PC-9 (cell line): ENCODE measurements at regions not wholly inside any gene's neighbourhood (a gene's known extent, or its start where the extent isn't known, plus 50 kb on each side); places are given as distances from the start of the nearest gene placed in this dataset.

Source experiments
- CTCF ChIP-seq: fragments of 200-600 bp; sonication (generic); conservative IDR thresholded peaks from 2 replicates; pipeline ENCODE4 v1.6.1; 2017; ENCODE audit warnings: mixed run types, antibody characterized with exemption, mild to moderate bottlenecking, moderate library complexity
- EZH2 ChIP-seq: fragments of 200-600 bp; sonication (generic); IDR thresholded peaks from 2 replicates; pipeline ENCODE4 v1.8.0; 2017; ENCODE audit warnings: antibody characterized with exemption, low read depth

- TF ChIP-seq CTCF (no peak), EZH2 (no peak)
Observed at GRCh38 chr6:95279616-95280015, 297.7 kb upstream of the MANEA start.
